ENCODE measurements at regions not wholly inside any gene's neighbourhood (a gene's known extent, or its start where the extent isn't known, plus 50 kb on each side); places are given as distances from the start of the nearest gene placed in this dataset.

- no peak for TF ChIP-seq MAFK (conservative IDR thresholded peaks at IDR 0.05 in 1 of 2, IDR thresholded peaks at IDR 0.05 in 1 of 2; ENCODE audit: low read length in 2 of 2)
- TF ChIP-seq ZNF446 (CRISPR knock-in tag; IDR thresholded peaks at IDR 0.05) = no peak
- no peak for TF ChIP-seq BRCA1 (CRISPR knock-in tag; IDR thresholded peaks at IDR 0.05)
- TF ChIP-seq ZNF781 (CRISPR knock-in tag; IDR thresholded peaks at IDR 0.05; ENCODE audit: borderline replicate concordance, not compliant biosample characterization) = no peak
- TF ChIP-seq ZNF501 (CRISPR knock-in tag; IDR thresholded peaks at IDR 0.05) = no peak
Measured at GRCh38 chr4:148847544-148848255, 405.5 kb upstream of the NR3C2 start.

Data from HepG2 (cell line).